HG03520 (cell line): ENCODE measurements at regions not wholly inside any gene's neighbourhood (a gene's known extent, or its start where the extent isn't known, plus 50 kb on each side); places are given as distances from the start of the nearest gene placed in this dataset.

ENCODE experiments used
- ATAC-seq: cut with Tn5 transposase; IDR thresholded peaks from one replicate; pipeline ENCODE4 v1.9.1; 2021; ENCODE audit warnings: mild to moderate bottlenecking, moderate library complexity; ENCODE audit not compliant: unreplicated experiment

GRCh38 chr2:117065912-117066311, 748.6 kb upstream of the DDX18 start:
- no peak for ATAC-seq

DNA sequence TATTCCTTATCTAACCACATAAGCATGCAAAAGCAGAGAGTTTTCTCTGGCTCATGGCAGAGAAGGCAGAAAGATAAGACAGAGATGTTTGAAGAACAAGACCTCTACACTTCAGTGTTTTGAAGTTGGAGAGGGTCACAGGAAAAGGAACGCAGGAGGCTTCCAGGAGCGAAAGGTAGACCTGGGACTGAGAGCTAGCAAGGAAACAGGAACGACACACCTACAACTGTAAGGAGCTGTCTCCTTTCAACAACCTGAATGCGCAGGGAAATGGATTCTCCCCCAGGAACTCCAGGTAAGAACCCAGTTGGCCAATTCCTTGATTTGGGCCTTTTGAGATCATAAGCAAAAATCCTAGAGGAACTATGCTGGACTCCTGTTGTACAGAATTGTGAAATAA, 746.6 kb upstream of the DDX18 start:
- ATAC-seq = no peak

DNA sequence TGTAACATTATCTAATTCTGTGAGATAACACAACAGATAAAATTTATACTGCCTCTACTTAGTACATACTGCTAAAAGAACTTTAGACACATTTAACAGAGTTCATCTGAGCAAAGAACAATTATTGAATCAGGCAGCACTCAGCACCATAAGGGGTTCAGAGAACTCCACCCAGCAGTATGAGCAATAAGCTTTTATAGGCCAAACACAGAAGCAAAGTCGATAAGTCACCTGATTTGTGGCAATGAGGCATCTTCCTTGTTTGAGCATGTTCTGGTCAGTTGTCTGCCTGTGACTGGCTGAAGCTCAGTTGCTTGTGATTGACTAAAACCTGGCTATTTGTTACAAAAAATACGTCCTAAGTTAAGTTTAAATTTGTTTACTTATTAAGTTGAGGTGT, 746.1 kb upstream of the DDX18 start:
- ATAC-seq = no peak

- no peak for ATAC-seq
Observed at GRCh38 chr2:117071556-117072102, 742.9 kb upstream of the DDX18 start.

GRCh38 chr2:117074756-117075155, 739.7 kb upstream of the DDX18 start:
- no peak for ATAC-seq

GRCh38 chr2:117085256-117085655, 729.2 kb upstream of the DDX18 start:
- ATAC-seq = no peak

DNA sequence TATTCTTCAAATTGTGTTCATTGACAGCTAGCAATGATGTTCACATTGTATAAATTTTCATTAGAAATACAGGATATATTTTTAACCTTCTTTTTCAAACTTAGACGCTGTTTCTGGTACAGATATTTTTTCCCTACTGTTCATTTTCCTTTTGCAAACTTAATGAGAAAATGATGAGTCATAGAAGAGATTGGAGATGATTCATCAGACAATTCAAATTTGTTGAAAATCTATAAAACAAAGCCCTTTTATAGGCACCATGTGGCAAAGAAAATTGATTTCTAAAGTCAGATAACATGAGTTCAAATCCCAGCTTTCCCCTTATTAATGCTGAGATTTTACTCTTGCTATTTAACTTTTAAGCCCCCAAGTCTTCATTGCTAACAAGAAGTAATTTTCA, 728.8 kb upstream of the DDX18 start:
- ATAC-seq = no peak

DNA sequence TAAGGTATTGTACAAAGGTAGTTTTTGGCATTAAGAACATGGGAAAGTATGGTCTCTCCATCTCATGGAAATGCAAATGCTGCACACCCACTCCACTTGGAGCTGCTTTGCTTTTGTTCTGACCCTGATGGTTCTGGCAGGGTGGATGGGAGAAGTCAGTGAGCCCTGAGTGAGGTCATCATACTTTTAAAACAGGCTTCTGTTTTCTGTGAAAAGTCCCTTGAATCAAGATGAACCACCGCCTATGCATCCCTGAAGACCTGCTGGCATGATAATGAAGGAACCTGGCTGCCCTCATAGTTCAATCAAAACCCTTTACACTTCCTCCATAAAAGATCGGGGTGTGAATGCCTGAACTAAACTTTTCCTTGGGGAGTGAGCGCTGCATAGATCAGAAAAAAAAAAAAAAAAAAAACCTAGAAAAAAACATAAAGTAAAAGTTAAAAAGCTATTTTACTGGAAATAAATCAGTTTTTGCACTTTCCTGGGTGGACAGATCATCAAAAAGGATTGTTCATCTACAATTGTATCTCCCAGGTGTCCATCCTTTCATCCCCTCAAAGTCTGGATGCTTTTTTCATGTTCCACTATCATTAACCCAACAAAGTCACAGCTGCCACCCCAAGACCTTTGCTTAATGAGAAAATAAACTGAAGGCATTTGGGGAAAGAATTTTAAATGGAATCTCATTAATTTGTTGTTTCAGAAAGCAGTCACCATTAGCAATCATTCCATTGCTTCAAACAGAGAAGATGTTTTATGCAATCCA, 728.1 kb upstream of the DDX18 start:
- ATAC-seq = no peak

DNA sequence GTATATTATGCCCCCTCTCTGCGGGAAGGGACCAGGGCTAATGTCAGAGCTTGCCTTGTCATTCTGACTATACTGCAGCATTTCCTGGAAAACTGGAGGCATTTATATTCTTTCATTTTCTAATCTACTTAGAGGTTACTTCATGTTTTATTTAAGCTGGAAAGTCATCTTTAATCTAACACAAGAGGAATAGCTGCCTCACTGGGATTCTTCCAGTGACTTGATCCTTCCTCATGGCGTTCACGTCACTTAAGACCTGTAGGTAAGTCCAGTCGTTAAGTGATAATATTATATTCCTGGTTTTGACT, 727.6 kb upstream of the DDX18 start:
- no peak for ATAC-seq

GRCh38 chr2:117087535-117088291, 726.8 kb upstream of the DDX18 start:
- ATAC-seq = no peak

- no peak for ATAC-seq
Observed at GRCh38 chr2:117091041-117091837, 723.3 kb upstream of the DDX18 start.

GRCh38 chr2:117101613-117102012, 712.9 kb upstream of the DDX18 start:
- ATAC-seq = no peak

- no peak for ATAC-seq
Observed at GRCh38 chr2:117108741-117109267, 705.7 kb upstream of the DDX18 start.

GRCh38 chr2:117118994-117119393, 695.5 kb upstream of the DDX18 start:
- ATAC-seq = no peak

DNA sequence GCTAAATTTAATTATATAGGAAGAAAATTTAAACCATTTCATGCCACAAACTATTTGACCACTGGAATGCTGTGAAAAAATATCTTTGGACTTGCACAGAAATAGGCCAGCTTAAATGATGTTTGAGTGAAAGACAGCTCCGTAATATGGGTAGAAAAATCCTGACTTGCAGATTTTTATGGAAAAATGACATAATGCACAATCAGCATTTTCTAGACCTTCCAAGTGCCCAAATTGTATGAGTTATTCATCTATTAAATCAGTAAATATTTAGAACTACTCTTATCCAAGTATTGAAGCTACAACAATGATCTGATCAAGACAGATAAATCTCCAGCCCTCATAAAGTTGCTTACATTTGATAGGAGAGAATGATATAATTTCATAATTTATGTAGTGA, 691.1 kb upstream of the DDX18 start:
- ATAC-seq = no peak

DNA sequence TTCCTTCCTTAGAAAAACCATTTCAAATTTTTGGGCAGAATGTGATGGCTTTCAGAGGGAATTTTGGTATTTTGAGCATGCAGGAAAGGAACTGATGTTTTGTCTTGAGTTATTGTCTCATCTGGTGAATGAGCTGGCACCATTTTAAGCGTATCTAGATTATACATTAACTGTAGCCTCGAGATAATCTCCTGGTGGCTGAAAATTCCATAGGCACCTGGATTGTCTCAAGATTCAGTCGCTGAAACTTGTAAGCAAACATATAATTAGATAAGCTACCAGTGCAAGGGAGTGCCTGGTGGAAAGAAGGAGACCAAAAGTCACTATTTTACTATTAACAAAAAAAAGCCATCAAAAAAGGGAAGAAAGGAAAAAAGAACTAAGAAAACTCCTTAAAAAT, 687.8 kb upstream of the DDX18 start:
- no peak for ATAC-seq

GRCh38 chr2:117127680-117128079, 686.8 kb upstream of the DDX18 start:
- no peak for ATAC-seq

DNA sequence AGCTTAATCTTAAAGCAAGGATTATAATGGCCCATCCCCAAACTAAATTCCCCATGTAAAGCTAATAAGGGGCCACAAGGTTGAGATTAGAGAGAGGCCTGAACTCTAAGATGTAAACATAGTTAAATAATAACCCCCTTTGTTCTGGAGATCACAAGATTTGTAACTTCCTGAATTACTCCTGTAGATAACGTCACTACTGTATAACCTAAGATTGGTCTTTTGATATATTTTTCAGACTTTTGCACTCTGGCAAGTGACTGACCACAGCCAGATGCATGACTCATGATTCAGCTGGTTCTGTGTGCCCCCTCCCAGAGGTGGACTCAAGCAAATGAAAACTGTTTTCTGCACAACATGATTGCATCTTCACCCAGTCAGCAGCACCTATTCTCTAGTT, 686.0 kb upstream of the DDX18 start:
- ATAC-seq = no peak

DNA sequence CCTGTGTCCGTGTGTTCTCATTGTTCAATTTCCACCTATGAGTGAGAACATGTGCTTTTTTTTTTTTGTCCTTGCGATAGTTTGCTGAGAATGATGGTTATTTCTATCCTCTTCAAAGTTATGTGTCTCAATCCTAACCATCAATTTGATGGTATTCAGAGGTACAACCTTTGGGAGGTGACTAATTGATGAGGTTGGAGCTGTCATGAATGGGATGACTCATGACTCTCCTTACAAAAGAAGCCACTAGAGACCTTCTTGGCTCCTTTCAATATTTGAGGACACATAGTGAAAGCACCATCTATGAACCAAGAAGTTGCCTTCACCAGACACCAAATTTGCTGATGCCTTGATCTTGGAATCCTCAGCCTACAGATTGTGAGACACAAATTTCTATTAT, 677.1 kb upstream of the DDX18 start:
- ATAC-seq = no peak

DNA sequence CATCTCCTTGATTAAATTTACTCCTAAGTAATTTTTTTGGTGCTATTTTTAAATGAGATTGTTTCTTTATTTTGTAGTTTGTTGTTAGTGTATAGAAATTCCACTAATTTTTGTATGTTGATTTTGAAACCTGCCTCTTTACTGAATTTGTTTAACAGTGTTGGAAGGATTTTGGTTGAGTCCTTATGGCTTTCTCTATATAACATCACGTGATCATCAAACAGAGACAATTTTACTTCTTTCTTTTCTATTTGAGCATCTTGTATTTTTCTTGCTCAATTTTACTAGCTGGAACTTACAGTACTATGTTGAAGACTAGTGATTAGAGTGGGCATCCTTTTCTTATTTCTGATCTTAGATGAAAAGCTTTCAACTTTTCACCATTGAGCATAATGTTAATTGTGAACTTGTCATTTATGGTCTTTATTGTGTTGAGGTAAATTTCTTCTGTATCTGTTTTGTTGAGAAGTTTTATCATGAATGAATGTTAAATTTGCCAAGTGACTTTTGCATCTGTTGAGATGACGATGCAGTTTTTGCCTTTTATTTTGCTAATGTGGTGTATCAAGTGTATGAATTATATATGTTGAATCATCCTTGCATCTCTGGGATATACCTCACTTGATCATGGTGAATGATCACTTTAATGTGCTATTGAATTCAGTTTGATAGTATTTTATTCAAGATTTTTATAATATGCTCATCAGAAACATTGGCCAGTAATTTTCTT, 645.3 kb upstream of the DDX18 start:
- no peak for ATAC-seq

- ATAC-seq = no peak
Observed at GRCh38 chr2:117170897-117171296, 643.6 kb upstream of the DDX18 start.
